ENCODE measurements at regions not wholly inside any gene's neighbourhood (a gene's known extent, or its start where the extent isn't known, plus 50 kb on each side); places are given as distances from the start of the nearest gene placed in this dataset.

DNA sequence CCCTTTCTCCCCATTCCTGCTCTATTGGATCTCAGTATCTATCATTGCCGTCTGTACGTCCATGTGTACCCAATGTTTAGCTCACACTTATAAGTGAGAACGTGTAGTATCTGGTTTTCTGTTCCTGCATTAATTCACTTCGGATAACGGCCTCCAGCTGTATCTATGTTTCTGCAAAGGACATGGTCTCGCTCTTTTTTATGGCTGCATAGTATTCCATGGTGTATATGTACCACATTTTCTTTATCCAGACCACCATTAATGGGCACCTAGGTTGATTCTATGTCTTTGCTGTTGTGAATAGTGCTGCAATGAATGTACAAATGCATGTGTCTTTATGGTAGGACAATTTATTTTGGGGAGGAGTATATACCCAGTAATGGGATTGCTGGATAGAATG, 94.4 kb upstream of the MPP7 start:
- TF ChIP-seq, protein P1, sequence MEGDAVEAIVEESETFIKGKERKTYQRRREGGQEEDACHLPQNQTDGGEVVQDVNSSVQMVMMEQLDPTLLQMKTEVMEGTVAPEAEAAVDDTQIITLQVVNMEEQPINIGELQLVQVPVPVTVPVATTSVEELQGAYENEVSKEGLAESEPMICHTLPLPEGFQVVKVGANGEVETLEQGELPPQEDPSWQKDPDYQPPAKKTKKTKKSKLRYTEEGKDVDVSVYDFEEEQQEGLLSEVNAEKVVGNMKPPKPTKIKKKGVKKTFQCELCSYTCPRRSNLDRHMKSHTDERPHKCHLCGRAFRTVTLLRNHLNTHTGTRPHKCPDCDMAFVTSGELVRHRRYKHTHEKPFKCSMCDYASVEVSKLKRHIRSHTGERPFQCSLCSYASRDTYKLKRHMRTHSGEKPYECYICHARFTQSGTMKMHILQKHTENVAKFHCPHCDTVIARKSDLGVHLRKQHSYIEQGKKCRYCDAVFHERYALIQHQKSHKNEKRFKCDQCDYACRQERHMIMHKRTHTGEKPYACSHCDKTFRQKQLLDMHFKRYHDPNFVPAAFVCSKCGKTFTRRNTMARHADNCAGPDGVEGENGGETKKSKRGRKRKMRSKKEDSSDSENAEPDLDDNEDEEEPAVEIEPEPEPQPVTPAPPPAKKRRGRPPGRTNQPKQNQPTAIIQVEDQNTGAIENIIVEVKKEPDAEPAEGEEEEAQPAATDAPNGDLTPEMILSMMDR (IDR thresholded peaks at IDR 0.05) = no peak
- TF ChIP-seq POLR2AphosphoS5 (IDR thresholded peaks at IDR 0.05) (no peak), EP300 (IDR thresholded peaks at IDR 0.05) (no peak)
